HCT116 (cell line): ENCODE measurements at regions not wholly inside any gene's neighbourhood (a gene's known extent, or its start where the extent isn't known, plus 50 kb on each side); places are given as distances from the start of the nearest gene placed in this dataset.

Experiments used
- ATAC-seq: fragments of 200-7000 bp; cut with Tn5 transposase; 2 replicates; pipeline ENCODE4 v1.9.1; 2020; ENCODE audit warnings: mild to moderate bottlenecking, moderate library complexity
- BruUV-seq: library from RNA; stranded (reverse); fragments of 400-500 nt; replicated peaks from 2 replicates; lab custom pipeline; 2021; lab: Mats Ljungman, UMichigan
- CTCF ChIA-PET: fragments of 300-600 bp; sonication (Branson Sonifier 250); formaldehyde crosslinking; loops from one replicate; lab custom pipeline; 2021; ENCODE audit warnings: antibody characterized with exemption; lab: Charles Lee
- POLR2A ChIA-PET: fragments of 300-600, 350-600 bp; sonication (Branson Sonifier 250); formaldehyde crosslinking; loops from one replicate; lab custom pipeline; 2021; ENCODE audit warnings: antibody characterized with exemption; lab: Charles Lee
- RAD21 ChIA-PET, 2 experiments: fragments of 300-600 bp; sonication (Branson Sonifier 250); formaldehyde crosslinking; loops; one replicate each; lab custom pipeline; 2023; ENCODE audit warnings: low total read pairs in 2 of 2; ENCODE audit not compliant: uncharacterized antibody in 2 of 2, unreplicated experiment in 2 of 2, low non-redundant PET in 1 of 2; lab: Charles Lee
- DNase-seq: peaks from one replicate; pipeline ENCODE4 v3.0.0-alpha.2; 2010; ENCODE audit warnings: low read depth, low spot score
- H2AFZ ChIP-seq: fragments of 200-600 bp; shearing (Covaris generic), sonication (generic); 2 replicates; pipeline ENCODE4 v1.6.1; 2017; ENCODE audit warnings: low read depth, mixed run types, mixed read lengths, antibody characterized with exemption, low read length; ENCODE audit not compliant: poor library complexity, severe bottlenecking
- H3K27ac ChIP-seq: 2 replicates; pipeline ENCODE4 v1.5.1; 2012; ENCODE audit warnings: low read depth, low read length
- H3K27me3 ChIP-seq: fragments of 200-600 bp; sonication (generic); 2 replicates; pipeline ENCODE4 v1.6.1; 2016; ENCODE audit warnings: mixed run types, low read length, mixed read lengths; ENCODE audit not compliant: insufficient read depth
- H3K36me3 ChIP-seq, 2 experiments: fragments of 200-500 bp in 1 of 2; fragments of 200-600 bp in 1 of 2; sonication (Bioruptor generic) in 1 of 2; sonication (generic) in 1 of 2; 2 replicates each; pipeline versions ENCODE4 v1.5.1 to v1.6.1; 2014 to 2016; ENCODE audit warnings: low read length in 2 of 2, inconsistent platforms in 1 of 2, mixed read lengths in 1 of 2, mixed run types in 1 of 2; ENCODE audit not compliant: insufficient read depth in 2 of 2, control insufficient read depth in 1 of 2
- H3K4me1 ChIP-seq, 2 experiments: fragments of 200-600 bp in 1 of 2; sonication (generic) in 1 of 2; 2 replicates each; pipeline versions ENCODE4 v1.5.1 to v1.6.1; 2012 to 2017; ENCODE audit warnings: low read length in 2 of 2, inconsistent platforms in 1 of 2, mild to moderate bottlenecking in 1 of 2, mixed read lengths in 1 of 2, mixed run types in 1 of 2, moderate library complexity in 1 of 2; ENCODE audit not compliant: insufficient read depth in 2 of 2, control insufficient read depth in 1 of 2
- H3K4me2 ChIP-seq: fragments of 200-600 bp; sonication (generic); 2 replicates; pipeline ENCODE4 v1.6.1; 2017; ENCODE audit warnings: mixed run types, low read length, mixed read lengths
- H3K4me3 ChIP-seq, 2 experiments: fragments of 200-600 bp in 1 of 2; sonication (generic) in 1 of 2; replicated peaks in 1 of 2; 2 replicates each; pipeline ENCODE4 v1.5.1; 2011 to 2016; ENCODE audit warnings: low read length in 2 of 2, control low read depth in 1 of 2, low read depth in 1 of 2, mild to moderate bottlenecking in 1 of 2, mixed read lengths in 1 of 2, mixed run types in 1 of 2
- H3K79me2 ChIP-seq: fragments of 200-600 bp; sonication (generic); 2 replicates; pipeline ENCODE4 v1.6.1; 2017; ENCODE audit warnings: mild to moderate bottlenecking, mixed run types, low read length, moderate library complexity, mixed read lengths; ENCODE audit not compliant: insufficient read depth
- H3K9ac ChIP-seq: fragments of 200-600 bp; sonication (generic); 2 replicates; pipeline ENCODE4 v1.6.1; 2016; ENCODE audit warnings: low read length, mixed read lengths
- H3K9me2 ChIP-seq: fragments of 200-600 bp; sonication (generic), shearing (Covaris generic); 2 replicates; pipeline ENCODE4 v1.6.1; 2017; ENCODE audit warnings: mixed run types, mild to moderate bottlenecking, moderate library complexity; ENCODE audit not compliant: insufficient read depth
- H3K9me3 ChIP-seq, 2 experiments: fragments of 200-500 bp in 1 of 2; fragments of 200-600 bp in 1 of 2; sonication (Bioruptor generic) in 1 of 2; sonication (generic) in 1 of 2; 2 replicates each; pipeline ENCODE4 v1.6.1; 2014 to 2017; ENCODE audit warnings: low read length in 2 of 2, mixed read lengths in 2 of 2, inconsistent platforms in 1 of 2, low read depth in 1 of 2, mild to moderate bottlenecking in 1 of 2, mixed run types in 1 of 2, moderate library complexity in 1 of 2; ENCODE audit not compliant: control insufficient read depth in 1 of 2, insufficient read depth in 1 of 2
- H4K20me1 ChIP-seq: fragments of 200-600 bp; sonication (generic), shearing (Covaris generic); 2 replicates; pipeline ENCODE4 v1.6.1; 2017; ENCODE audit warnings: mixed run types, mild to moderate bottlenecking, moderate library complexity; ENCODE audit not compliant: insufficient read depth
- CBX3 ChIP-seq: IDR thresholded peaks from 2 replicates; pipeline ENCODE4 v1.6.1; 2012; ENCODE audit warnings: low read depth
- CEBPB ChIP-seq: IDR thresholded peaks from 2 replicates; pipeline ENCODE4 v1.6.1; 2012; ENCODE audit warnings: low read depth
- EGR1 ChIP-seq: IDR thresholded peaks from 2 replicates; pipeline ENCODE4 v1.6.1; 2012; ENCODE audit warnings: low read depth
- ELF1 ChIP-seq: IDR thresholded peaks from 2 replicates; pipeline ENCODE4 v1.6.1; 2012; ENCODE audit warnings: low read depth, borderline replicate concordance
- EZH2phosphoT487 ChIP-seq: fragments of 200-600 bp; IDR thresholded peaks from 2 replicates; pipeline ENCODE4 v1.6.1; 2018; ENCODE audit warnings: antibody characterized with exemption, borderline replicate concordance
- MAX ChIP-seq: IDR thresholded peaks from 2 replicates; pipeline ENCODE4 v1.6.1; 2012
- POLR2AphosphoS5 ChIP-seq: IDR thresholded peaks from 2 replicates; pipeline ENCODE4 v1.6.1; 2011; ENCODE audit warnings: mild to moderate bottlenecking, low read depth, low read length, moderate library complexity
- RAD21 ChIP-seq: IDR thresholded peaks from 2 replicates; pipeline ENCODE4 v1.6.1; 2012; ENCODE audit warnings: low read depth, mild to moderate bottlenecking
- SIN3A ChIP-seq: IDR thresholded peaks from 2 replicates; pipeline ENCODE4 v1.6.1; 2012; ENCODE audit warnings: low read depth
- SRF ChIP-seq: IDR thresholded peaks from 2 replicates; pipeline ENCODE4 v1.6.1; 2012; ENCODE audit warnings: low read depth
- TCF7L2 ChIP-seq: IDR thresholded peaks from 2 replicates; pipeline ENCODE4 v1.7.0; 2011; ENCODE audit warnings: borderline replicate concordance, inconsistent platforms; ENCODE audit not compliant: insufficient read depth, insufficient read length; ENCODE audit errors: extremely low read depth
- ZFX ChIP-seq: fragments of 450-650 bp; IDR thresholded peaks from 2 replicates; pipeline ENCODE4 v1.6.1; 2017
- ZNF274 ChIP-seq: fragments of 200-500 bp; sonication (Bioruptor generic); IDR thresholded peaks from 2 replicates; pipeline ENCODE4 v1.6.1; 2014; ENCODE audit warnings: mild to moderate bottlenecking, low read depth, low read length, inconsistent platforms
- intact Hi-C: fragments of 100-400 bp; cut with micrococcal nuclease; formaldehyde crosslinking; loops from 2 replicates; pipeline ENCODE4 v1.10.0; 2022
- TF ChIP-seq, protein P1 (sequence below), 3 experiments: fragments of 200-600 bp in 1 of 3; sonication (generic) in 1 of 3; IDR thresholded peaks in 2 of 3; conservative IDR thresholded peaks in 1 of 3; 2 replicates each; pipeline ENCODE4 v1.5.1; 2012 to 2017; ENCODE audit warnings: low read depth in 2 of 3, low read length in 2 of 3, antibody characterized with exemption in 1 of 3, borderline replicate concordance in 1 of 3, control low read depth in 1 of 3, mild to moderate bottlenecking in 1 of 3, mixed read lengths in 1 of 3, mixed run types in 1 of 3, moderate library complexity in 1 of 3; ENCODE audit not compliant: insufficient read depth in 1 of 3
- TF ChIP-seq, protein P2 (sequence below): IDR thresholded peaks from 2 replicates; pipeline ENCODE4 v1.6.1; 2012
- TF ChIP-seq, protein P3 (sequence below): IDR thresholded peaks from 2 replicates; pipeline ENCODE4 v1.6.1; 2012; ENCODE audit warnings: low read depth

GRCh38 chr11:82216927-82217570 lies 516.6 kb downstream of the FAM181B start:
- Histone ChIP-seq H3K27ac (no peak overlapping the region), H3K4me2 (no peak overlapping the region), H3K79me2 (no peaks in the 10 kb centered on the region), H3K9me2 (no peaks in the 10 kb centered on the region), H3K9me3 (peaks cover 7 to 8% of the 10 kb centered on the region in 2 experiments; a peak in 2 of 4 replicates), H2AFZ (no peak overlapping the region), H3K9ac (no peak overlapping the region), H4K20me1 (no peaks in the 10 kb centered on the region), H3K4me3 (no peak overlapping the region), H3K27me3 (no peaks in the 10 kb centered on the region), H3K36me3 (no peaks in the 10 kb centered on the region), H3K4me1 (no peaks in the 10 kb centered on the region)
- DNase-seq, result no peak
- intact Hi-C loops, result no loop called here
- POLR2A ChIA-PET, result no interaction called here
- BruUV-seq, result no TSS peak
- TF ChIP-seq SRF, result no peak
- TF ChIP-seq CEBPB, result no peak
- TF ChIP-seq ELF1, result no peak
- no peak for TF ChIP-seq RAD21
- no peak for TF ChIP-seq ZFX
- TF ChIP-seq MAX, result no peak
- TF ChIP-seq ZNF274, result no peak
- TF ChIP-seq, protein P1, sequence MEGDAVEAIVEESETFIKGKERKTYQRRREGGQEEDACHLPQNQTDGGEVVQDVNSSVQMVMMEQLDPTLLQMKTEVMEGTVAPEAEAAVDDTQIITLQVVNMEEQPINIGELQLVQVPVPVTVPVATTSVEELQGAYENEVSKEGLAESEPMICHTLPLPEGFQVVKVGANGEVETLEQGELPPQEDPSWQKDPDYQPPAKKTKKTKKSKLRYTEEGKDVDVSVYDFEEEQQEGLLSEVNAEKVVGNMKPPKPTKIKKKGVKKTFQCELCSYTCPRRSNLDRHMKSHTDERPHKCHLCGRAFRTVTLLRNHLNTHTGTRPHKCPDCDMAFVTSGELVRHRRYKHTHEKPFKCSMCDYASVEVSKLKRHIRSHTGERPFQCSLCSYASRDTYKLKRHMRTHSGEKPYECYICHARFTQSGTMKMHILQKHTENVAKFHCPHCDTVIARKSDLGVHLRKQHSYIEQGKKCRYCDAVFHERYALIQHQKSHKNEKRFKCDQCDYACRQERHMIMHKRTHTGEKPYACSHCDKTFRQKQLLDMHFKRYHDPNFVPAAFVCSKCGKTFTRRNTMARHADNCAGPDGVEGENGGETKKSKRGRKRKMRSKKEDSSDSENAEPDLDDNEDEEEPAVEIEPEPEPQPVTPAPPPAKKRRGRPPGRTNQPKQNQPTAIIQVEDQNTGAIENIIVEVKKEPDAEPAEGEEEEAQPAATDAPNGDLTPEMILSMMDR (IDR thresholded peaks at IDR 0.05 in 2 of 3, conservative IDR thresholded peaks at IDR 0.05 in 1 of 3; ENCODE audit: borderline replicate concordance in 1 of 3, insufficient read depth in 1 of 3, low read depth in 2 of 3, low read length in 2 of 3), result no peak
- TF ChIP-seq, protein P2, sequence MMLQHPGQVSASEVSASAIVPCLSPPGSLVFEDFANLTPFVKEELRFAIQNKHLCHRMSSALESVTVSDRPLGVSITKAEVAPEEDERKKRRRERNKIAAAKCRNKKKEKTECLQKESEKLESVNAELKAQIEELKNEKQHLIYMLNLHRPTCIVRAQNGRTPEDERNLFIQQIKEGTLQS, result no peak
- TF ChIP-seq EGR1, result no peak
- TF ChIP-seq TCF7L2, result no peak
- TF ChIP-seq EZH2phosphoT487, result no peak
- no peak for TF ChIP-seq POLR2AphosphoS5
- no peak for TF ChIP-seq SIN3A
- TF ChIP-seq, protein P3, sequence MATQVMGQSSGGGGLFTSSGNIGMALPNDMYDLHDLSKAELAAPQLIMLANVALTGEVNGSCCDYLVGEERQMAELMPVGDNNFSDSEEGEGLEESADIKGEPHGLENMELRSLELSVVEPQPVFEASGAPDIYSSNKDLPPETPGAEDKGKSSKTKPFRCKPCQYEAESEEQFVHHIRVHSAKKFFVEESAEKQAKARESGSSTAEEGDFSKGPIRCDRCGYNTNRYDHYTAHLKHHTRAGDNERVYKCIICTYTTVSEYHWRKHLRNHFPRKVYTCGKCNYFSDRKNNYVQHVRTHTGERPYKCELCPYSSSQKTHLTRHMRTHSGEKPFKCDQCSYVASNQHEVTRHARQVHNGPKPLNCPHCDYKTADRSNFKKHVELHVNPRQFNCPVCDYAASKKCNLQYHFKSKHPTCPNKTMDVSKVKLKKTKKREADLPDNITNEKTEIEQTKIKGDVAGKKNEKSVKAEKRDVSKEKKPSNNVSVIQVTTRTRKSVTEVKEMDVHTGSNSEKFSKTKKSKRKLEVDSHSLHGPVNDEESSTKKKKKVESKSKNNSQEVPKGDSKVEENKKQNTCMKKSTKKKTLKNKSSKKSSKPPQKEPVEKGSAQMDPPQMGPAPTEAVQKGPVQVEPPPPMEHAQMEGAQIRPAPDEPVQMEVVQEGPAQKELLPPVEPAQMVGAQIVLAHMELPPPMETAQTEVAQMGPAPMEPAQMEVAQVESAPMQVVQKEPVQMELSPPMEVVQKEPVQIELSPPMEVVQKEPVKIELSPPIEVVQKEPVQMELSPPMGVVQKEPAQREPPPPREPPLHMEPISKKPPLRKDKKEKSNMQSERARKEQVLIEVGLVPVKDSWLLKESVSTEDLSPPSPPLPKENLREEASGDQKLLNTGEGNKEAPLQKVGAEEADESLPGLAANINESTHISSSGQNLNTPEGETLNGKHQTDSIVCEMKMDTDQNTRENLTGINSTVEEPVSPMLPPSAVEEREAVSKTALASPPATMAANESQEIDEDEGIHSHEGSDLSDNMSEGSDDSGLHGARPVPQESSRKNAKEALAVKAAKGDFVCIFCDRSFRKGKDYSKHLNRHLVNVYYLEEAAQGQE, result no peak
- no peak for TF ChIP-seq CBX3
- RAD21 ChIA-PET, result no interaction called here
- CTCF ChIA-PET, result no interaction called here
- no peak for ATAC-seq
